Epithelial cell of proximal tubule (primary cell): ENCODE measurements at regions not wholly inside any gene's neighbourhood (a gene's known extent, or its start where the extent isn't known, plus 50 kb on each side); places are given as distances from the start of the nearest gene placed in this dataset.

ENCODE experiments used
- DNase-seq: peaks from one replicate; pipeline ENCODE4 v3.0.0-alpha.2; 2011; ENCODE audit warnings: low read depth
- H3K4me3 ChIP-seq: 2 replicates; pipeline ENCODE4 v1.5.1; 2011; ENCODE audit warnings: low read depth, mild to moderate bottlenecking, low read length
- TF ChIP-seq, protein P1 (sequence below): conservative IDR thresholded peaks from 2 replicates; pipeline ENCODE4 v1.5.1; 2012; ENCODE audit warnings: low read depth, mild to moderate bottlenecking, low read length

DNA sequence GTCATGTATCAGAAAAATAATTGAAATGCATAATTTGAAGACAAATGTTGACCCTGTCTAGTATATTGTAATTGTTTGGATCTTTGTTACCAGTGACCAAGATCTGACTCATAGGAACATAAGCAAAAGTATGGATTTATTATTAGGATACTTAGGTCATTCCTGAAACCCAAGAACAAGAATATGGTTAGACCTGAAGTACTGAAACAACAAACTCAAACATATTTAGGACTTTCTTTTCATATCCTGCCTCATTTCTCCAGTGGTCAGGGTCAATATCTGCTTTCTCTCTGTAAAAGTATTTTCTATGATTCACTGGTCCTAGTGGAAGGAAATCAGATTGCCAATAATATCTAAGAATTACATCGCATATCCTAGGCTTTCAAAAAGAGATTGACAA, 1937.1 kb upstream of the WWC1 start:
- no peak for DNase-seq
- no peak overlapping the region for H3K4me3 ChIP-seq

DNA sequence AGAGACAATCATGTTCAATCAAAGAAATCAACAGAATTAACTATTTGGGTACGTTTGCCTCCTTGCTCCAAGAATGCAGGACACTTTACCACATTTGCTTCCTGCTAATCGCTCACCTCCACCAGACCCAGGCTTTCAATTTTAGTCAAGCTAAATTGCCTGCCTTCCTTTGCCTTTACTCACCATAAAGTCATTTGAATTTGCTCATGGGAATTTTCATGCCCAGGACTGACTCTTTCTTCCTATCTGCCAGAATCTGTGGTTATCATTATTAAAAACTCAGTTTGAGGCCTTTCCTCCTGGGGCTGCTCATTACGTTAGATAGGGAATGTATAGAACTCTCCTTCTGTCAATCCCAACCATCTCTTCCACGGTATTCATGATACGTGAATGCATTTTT, 1935.3 kb upstream of the WWC1 start:
- DNase-seq: no peak
- TF ChIP-seq, protein P1, sequence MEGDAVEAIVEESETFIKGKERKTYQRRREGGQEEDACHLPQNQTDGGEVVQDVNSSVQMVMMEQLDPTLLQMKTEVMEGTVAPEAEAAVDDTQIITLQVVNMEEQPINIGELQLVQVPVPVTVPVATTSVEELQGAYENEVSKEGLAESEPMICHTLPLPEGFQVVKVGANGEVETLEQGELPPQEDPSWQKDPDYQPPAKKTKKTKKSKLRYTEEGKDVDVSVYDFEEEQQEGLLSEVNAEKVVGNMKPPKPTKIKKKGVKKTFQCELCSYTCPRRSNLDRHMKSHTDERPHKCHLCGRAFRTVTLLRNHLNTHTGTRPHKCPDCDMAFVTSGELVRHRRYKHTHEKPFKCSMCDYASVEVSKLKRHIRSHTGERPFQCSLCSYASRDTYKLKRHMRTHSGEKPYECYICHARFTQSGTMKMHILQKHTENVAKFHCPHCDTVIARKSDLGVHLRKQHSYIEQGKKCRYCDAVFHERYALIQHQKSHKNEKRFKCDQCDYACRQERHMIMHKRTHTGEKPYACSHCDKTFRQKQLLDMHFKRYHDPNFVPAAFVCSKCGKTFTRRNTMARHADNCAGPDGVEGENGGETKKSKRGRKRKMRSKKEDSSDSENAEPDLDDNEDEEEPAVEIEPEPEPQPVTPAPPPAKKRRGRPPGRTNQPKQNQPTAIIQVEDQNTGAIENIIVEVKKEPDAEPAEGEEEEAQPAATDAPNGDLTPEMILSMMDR: no peak

More for the DNA sequence above, 1937.1 kb upstream of the WWC1 start:
- TF ChIP-seq, protein P1: no peak

GRCh38 chr5:166358127-166358830, 1933.2 kb upstream of the WWC1 start:
- H3K4me3 ChIP-seq: no peak overlapping the region
- DNase-seq: no peak
- TF ChIP-seq, protein P1: no peak

More for the DNA sequence above, 1935.3 kb upstream of the WWC1 start:
- H3K4me3 ChIP-seq: no peak overlapping the region

- H3K4me3 ChIP-seq: no peak overlapping the region
- TF ChIP-seq, protein P1: no peak
- no peak for DNase-seq
Observed at GRCh38 chr5:166363087-166363760, 1928.2 kb upstream of the WWC1 start.

DNA sequence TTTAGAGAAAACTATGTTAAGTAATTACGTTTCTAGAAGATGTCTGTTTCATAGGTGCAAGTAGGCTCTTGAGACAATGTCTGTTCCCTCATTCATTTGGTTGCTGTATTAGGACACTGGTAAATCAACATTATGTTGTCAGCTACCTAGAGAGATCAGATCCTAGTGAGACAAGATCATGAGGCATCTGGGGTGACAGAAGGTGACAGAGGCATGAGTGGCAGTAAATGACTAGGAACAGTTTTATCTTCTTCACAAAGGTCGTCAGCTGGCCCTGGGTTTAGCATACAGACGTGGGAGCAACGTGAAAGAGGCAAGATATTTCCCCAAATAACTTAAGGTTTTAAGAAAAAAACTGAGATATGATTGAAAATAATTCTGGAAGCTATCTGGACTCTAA, 1926.3 kb upstream of the WWC1 start:
- TF ChIP-seq, protein P1: no peak
- DNase-seq: no peak
- no peak overlapping the region for H3K4me3 ChIP-seq

DNA sequence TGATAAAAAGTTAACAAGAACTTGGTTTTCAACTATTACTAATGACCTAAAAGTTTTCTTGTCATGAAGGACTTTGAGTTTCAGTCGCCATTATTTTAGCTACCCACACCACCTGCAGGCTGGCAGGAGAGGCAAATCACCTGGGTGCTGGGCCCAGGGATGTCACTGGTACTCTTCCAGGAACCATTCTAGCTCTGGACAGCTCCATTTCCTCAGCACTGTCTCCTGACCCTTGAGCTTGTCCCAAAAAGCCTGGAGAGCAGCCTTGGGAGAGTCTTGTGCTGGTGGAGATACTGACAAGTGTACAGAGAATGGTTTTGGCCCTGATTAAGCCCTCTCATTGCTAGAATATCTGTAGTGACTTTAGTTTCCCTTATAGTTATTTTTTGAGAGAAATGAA, 1924.1 kb upstream of the WWC1 start:
- no peak overlapping the region for H3K4me3 ChIP-seq
- DNase-seq: no peak
- TF ChIP-seq, protein P1: no peak
